A172 (cell line): ENCODE measurements at regions not wholly inside any gene's neighbourhood (a gene's known extent, or its start where the extent isn't known, plus 50 kb on each side); places are given as distances from the start of the nearest gene placed in this dataset.

Experiments used
- DNase-seq: peaks from one replicate; pipeline ENCODE4 v3.0.0-alpha.2; 2015; ENCODE audit warnings: low spot score

DNA sequence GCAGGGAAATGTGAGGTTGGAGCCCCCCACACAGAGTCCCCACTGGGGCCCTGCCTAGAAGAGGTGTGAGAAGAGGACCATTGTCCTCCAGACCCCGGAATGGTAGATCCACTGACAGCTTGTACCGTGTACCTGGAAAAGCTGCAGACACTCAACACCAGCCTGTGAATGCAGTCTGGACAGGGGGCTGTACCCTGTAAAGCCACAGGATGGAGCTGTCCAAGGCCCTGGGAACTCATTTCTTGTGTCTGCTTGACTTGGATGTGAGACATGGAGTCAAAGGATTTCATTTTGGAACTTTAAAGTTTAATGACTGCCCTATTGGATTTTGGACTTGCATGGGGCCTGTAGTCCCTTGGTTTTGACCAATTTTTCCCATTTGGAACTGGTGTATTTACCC lies 535.0 kb upstream of the MEF2C start:
- no peak for DNase-seq

DNA sequence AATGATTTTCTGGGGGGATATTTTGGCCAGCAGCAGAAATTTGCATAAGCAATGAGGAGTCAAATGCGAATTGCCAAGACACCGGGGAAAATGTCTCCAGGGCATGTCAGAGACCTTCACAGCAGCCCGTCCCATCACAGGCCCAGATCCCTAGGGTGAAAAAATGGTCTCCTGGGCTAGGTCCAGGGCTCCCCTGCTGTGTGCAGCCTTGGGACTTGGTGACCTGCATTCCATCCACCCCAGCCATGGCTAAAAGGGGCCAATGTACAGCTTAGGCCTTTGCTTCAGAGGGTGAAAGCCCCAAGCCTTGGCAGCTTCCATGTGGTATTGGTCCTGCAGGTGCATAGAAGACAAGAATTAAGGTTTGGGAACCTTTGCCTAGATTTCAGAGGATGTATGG lies 534.5 kb upstream of the MEF2C start:
- no peak for DNase-seq

DNA sequence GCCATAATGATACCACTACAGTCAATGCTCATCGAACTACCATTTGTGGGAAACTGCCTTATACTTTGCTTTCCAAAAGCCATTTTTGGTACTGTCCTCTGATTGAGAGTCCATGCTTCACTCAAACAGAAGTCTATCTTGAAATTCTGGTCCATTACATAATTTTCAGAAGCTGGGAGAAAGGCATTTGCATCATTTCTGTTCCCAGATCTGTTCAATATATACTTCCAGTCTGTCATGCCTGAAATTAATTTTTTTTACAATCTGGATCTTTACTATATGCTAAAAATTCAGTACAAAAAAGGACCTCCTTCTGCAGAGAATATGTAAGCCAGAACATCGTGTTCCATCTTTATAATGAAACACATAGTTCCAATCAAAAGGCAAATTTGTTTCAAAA lies 528.9 kb upstream of the MEF2C start:
- no peak for DNase-seq

DNA sequence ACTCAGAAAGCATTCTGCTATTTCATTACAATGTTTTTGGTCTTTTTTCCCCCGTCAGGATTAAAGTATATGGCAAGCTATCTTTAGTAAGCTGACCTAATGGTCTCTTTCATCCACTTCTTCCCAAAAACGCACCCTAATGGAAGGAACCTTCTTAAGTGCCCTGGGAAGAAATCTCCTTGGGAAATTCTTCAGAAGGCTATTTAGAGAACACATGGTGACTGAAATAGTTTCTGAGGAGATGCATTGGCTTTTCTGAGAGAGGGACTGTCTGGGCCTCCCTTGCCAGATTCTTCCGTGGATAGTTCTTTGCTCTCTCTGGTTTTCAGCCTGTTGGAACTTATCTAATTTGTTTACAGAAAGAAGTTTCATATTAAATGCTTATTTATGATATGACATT lies 524.1 kb upstream of the MEF2C start:
- DNase-seq = no peak

DNA sequence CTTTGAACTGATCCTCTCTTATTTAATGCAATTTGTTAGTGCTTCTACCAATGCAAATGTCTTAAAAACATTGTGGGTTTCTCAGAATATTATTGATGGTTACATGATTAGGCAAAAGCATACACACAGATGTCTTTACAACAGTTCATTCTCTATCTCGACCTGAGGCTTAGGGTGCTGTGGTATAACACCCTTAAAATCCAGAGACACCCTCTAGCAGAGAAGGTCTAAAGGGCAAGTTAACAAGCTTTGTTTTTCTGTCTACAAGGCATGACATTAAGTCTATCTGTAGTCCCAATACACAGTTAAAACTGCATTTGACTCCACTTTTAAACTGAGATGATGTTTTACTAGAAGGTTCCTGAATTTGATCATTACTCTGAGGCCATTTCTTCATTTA lies 518.7 kb upstream of the MEF2C start:
- no peak for DNase-seq

DNA sequence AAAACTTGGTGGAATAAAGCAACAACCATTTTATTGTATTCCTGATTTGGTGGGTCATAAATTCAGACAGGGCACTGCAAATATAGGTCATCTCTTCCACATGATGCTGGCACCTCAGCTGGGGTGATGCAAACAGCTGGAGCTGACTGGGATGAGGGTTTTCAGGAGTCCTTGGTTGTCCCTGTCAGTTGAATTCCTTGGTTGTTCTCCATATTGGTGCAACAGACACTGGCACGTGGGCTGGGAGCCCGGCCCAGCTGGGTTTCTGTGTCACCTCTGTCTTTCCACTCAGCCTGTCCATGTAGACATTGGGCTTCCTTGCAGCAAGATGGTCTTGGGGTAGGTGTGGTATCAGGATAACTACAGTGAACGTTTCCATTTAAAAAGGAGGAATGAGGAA lies 518.0 kb upstream of the MEF2C start:
- no peak for DNase-seq

DNA sequence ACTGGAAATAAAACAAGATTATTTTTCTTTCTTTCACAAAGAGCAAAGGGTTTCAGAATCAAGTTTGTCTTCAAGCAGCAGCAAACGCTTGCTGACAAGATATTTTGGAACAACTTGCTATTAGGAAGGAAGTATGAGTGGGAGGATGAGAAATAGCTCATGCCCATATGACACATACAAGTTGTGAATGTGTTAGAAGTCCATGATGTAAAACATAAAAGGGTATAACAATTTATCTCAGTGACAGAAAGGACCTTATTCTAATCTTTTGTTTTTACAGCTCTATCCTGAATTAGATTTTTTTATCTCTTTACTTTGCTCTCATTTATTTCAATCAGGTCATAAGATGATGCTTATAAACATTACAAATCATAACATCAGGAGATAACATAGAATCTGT lies 516.6 kb upstream of the MEF2C start:
- DNase-seq = no peak

DNA sequence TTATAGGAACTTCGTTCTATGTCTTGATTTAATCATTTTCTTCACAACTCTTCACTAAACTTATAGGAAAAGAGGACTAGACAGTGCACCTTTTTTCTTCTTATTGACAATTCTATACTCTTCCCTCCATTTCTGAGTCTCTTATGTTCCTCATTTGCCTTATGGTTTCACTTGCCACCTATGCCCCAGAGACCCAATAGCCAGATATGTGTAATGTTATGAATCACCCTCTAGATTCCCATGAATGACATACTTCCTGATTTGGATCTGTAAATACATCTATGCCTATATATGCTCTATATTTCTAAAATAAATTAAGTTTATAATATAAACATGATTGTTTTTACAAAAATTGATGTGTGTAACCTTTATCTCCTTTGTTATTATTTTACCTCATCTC lies 514.1 kb upstream of the MEF2C start:
- no peak for DNase-seq

DNA sequence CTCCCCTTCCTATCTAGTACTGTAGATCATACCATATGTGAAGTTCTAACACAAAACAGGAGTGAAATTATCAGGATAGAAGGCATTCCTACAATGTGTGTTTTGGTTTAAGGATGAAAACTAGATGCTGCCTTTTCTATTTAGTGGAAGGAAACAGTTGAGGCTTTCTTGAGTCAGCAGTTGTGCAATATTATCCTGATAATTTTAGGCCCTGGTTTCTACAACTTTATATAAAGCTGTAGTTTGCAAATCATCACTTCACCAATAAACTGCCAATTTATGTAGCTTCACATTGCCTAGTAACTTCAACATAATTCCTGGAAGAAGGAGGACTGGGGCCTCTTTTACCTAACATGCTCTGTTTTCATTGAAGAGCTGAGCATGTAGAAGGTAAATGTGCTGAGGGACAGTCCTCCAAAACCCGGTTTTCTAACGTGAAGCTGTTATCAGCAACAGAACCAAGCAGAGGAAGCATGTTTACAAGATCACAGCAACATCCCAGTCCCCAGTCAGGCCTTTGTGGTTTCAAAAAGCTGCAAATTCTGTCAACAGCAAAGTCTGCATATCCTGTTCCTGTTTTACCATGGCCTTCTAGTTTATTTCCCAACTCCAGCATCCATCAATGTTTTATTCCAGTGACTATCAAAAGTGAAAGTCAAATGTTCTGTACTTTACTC lies 513.4 kb upstream of the MEF2C start:
- no peak for DNase-seq

DNA sequence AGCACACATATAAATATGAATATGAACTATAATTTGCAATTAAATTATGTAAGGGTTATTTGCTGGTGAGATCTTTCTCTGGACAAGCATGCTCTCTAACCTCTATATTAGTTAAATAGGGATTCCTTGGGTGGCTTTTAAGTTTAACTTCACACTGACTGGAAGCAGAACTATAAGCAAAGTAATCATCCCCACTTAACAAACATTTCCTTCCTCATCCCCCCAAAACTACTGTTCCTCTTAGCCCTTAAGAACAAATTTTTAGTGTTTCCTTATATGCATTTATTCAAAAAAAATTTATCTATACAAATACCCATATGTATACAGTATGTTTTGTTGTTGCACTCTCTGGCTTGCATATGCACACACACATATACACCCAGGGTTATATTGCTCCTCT lies 512.1 kb upstream of the MEF2C start:
- DNase-seq = no peak

DNA sequence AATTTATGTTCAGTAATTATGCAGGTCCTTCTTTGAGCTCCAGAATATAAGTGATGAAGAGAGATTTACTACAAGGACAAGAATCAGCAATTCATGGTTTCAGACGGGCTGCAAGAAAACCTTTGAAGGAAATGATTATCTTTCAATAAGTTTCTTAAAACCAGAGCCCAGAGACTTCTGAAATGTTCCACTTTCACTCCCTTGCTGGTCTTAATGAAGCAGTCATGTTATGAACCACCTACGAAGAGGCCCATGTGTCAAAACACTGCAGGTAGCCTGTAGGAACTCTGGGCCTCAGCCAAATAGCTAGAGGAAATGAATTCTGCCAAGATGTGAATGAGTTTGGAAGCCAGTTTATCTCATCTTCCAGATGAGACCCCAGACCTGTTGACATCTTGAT lies 505.9 kb upstream of the MEF2C start:
- DNase-seq = no peak

DNA sequence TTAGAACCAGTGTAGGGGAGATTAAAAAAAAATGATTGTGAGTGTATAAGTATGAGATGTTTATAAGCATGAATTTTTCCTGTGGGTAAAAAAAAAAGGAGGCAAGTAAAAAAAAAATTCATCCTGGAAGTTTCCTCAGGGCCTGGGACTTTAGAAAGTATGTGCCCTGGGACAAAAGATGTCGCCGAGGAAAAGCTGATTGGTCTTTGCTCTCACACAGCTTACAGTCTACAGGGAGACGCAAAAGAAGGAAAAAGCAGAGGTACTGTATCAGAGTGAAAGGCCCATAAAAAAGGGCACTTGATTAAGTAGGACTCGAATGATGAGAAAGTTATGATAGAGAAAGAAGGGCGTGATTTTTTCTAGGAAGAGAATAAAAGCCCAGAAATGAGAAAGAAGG lies 501.4 kb upstream of the MEF2C start:
- DNase-seq = no peak

DNA sequence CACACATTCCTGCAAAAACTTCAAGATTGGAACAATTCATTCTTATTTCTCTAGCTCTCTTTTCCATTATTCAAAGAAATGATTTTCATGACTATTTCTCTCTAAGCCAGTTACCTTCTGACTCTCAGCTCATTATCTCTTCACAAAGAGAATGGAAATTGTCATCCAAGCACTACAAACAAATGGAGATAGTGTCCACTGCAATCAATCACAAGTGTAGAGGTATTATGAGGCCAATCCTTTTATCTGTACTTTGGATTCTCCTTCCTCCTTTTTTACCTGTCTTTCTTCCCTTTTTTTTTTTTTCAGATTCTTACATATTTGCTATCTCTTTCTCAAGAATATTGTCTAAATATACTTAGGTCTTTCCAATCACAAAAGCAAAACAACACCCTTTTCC lies 497.7 kb upstream of the MEF2C start:
- no peak for DNase-seq

DNA sequence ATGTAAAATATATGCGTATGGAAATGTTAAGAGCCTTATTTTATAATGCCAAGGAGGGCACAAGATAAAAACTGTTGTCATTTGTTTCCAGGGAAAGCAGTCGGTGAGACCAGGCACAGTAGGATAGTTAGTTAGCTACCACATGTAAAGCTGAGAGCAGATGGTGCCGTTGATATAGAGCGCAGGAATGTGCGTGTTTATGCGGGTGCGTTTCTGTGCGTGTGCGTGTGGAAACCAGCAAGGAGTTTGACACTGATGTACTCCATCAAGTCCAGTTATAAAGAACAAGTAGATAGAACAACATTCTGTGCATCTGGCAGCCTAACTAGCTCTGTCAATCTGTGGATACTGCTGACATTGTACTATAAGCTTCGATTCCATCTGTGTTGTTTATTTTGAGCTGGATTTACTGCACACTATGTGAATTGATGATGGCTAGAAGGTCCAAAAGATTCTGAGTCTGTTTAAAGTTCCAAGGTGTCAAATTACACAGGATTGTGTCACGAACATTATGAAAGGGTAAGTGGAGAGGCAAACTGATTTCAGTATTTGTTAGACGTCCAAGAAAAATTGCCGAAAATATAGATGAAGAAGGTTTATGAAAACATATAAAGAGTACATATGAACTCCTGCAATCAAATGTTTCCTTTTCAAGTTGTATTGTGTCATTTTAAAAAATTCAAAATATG lies 494.9 kb upstream of the MEF2C start:
- no peak for DNase-seq

DNA sequence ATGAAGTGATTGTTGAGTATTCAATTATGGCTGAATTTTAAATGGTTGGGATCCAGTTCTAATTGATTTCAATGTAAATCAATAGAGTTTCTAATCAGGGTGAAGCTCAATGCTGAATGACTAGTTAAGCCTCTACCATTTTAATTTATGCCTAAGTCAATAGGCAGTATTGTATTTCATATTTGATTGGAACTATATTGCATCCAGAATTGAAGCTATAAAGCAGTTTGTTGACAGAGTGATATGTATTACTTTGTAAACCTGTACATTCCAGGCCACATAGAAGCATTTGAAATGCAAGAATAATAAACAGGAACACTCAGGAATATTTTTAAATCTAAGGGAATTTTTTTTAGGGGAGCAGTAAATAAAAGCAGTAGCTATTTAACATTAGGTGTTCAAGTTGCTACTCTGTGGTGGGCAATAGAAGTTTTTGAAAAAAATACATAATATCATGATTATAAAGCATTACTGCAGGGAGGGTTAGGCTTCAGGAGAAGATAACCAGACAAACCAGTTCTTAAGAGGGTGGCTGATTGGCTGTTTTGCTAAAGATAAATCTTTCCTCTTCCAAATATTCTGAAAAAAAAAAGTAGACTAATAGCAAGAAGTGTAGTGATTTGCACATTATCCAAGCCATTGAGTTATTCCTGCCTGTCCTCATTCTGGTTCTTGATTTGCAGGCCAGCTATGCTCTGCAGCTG lies 492.0 kb upstream of the MEF2C start:
- DNase-seq = no peak

DNA sequence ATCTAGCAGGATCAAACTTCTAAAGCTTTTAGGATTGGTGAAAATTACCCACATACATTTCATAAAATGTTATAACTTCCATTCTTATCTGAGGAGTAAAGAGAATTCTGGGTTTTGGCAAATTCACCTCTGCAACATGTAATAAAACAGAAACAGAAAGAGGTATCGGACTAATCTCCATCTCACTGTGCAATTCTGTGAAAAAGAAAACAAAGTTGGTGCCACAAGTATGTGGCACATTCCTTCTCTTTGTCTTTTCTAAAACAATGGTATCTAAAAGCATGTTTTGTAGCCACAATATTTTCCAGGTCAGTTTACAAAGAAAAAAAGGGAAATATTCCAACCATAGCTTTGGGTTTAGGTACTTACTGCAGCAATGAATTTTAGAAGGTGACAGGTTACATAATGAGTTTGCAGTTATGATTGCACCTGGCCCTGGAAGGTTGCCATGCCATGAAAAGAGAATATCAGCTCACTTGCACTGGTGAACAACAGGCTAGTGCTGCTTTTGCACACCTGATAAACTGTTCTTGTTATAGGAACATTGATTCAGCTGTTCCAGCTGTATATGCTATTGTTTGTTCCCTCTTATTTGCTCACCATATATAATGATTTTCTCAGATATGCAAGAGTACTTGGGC lies 491.3 kb upstream of the MEF2C start:
- DNase-seq = no peak

DNA sequence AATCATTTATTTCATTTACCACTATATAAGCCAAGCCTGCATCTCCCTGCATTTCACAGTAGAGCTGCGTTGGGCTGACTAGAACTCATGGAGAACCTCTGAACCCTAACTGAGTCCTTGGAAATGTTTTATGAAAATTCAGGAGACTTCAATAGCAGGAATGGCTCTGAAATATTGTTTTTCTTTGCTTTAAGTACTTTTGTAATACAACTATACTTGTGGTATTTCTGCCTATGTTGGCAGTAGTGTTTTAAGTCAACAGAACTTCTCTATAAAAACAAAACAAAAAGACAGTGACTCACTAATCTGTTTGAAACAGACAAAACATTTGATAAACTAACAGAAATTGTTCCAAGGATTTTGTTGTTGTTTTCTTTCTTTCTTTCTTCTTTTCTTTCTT lies 489.2 kb upstream of the MEF2C start:
- DNase-seq = no peak

DNA sequence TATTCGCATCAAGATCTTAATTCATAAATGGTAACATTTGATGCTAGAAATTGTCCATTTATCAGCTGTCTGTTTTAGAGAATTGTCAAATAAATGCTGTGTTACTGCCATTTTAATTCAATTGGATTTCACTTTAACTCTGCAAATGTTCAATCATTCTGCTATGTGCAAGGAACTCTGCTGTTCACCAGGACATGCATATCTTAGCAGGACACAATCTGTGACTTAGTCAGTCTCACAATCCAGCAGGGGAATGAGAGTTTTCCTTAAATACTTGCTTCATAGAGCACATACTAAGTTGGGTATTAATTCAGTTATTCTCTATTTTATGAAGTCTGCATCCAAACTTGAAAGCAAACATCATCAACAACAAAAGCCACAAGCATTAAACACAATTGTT lies 488.7 kb upstream of the MEF2C start:
- DNase-seq = no peak

DNA sequence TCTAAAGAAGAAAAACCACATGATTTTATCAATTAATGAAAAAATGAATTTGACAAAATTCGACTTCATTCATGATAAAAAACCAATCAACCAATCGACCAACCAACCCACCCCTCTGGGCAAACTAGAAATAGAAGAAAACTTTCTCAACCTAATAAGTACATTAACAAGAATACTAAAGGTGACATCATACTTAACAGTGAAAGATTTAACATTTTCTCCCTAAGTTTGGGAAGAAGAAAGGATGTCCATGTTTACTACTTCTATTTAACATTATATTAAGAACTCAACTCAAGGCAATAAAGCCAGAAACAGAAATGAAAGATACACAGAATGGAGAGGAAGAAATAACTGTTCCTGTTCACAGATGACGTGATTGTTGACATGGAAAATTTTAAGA lies 476.1 kb upstream of the MEF2C start:
- DNase-seq = no peak

DNA sequence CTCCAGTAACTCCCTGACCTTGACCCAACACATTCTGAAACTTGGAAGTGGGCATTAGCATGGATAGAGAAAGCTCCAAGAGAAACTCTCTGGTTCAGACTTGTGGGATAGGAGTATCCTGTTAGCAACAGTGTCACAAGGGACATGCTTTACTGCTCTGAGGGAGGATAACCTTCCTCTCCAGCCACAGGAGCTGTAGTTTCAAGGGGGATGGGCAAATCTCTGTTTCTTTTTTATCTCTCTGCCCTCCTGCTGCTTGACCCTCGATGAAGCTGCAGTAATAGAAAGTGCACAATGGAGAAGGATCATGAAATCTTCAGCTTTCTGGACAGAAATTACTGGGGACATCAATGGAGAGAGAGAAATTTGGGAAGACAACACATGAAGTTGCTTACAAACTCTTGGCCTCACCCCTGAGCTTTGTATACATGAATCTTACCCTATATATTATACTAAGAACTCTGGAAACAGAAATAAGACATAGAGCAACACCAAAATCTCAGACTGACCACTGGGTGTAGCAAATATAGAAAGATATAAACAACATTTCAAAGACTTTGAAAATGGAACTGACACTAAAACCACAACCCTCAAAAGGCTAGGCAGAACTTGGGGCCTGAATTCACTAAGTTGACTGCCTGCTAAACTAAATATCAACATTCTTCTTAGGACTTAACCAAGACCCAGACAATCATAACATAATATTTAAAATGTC lies 471.0 kb upstream of the MEF2C start:
- no peak for DNase-seq

DNA sequence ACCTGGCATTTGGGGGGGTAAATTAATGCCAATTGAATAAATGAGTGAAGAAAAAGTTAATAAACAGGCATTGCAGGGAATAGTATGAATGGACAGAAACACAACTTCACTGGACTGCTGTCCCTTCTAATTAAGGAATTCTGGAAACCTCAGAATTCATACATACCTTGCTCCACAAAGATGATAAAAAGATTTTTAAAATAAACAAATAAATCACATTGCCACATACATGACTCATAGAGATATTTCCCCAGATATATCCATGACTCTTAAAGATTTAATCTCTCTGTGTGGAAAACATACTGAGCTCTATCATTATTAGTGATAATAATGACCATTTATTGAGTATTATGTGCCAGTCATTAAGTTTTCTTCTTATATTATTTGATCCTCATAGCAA lies 469.0 kb upstream of the MEF2C start:
- peak; percentile 7 for DNase-seq

DNA sequence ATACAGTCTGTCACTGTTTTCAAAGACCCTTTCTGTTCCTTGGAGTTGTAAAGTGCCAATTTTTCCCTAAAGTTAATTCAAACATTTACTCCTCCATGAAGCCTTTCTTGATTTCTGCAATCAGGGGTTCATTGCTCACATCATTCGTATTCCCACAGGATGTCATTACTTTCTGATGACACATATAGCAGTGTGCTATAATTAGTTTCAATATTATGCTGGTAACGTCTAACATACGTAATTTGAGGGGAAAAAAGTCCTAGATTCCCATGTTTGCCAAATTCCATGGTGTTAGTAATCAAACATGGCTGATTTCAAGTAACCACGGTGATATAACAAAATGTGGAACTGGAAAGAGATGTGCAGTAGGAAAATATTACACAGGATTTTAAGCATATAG lies 468.2 kb upstream of the MEF2C start:
- peak; percentile 62 for DNase-seq
